ENCODE measurements at regions not wholly inside any gene's neighbourhood (a gene's known extent, or its start where the extent isn't known, plus 50 kb on each side); places are given as distances from the start of the nearest gene placed in this dataset.

DNA sequence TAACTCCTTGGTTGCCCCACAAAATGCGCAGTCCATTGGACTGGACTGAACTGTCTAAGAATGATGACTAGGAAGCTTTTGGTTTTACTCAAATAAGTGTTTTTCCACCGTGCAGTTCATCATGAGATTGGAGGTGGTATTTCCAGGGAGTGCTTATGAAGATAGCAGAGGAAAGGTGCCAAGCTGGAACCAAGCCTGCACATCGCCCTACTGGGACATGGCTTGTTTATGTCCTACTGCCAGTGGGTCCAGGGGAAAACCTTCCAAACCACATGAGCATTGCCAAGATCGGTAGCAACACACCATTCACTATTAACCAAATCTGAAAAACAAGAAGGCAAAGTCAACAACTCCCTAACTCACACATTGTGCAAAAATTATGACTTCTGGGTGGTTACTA lies 54.7 kb upstream of the DSCAM start:
- no peak for DNase-seq

DNA sequence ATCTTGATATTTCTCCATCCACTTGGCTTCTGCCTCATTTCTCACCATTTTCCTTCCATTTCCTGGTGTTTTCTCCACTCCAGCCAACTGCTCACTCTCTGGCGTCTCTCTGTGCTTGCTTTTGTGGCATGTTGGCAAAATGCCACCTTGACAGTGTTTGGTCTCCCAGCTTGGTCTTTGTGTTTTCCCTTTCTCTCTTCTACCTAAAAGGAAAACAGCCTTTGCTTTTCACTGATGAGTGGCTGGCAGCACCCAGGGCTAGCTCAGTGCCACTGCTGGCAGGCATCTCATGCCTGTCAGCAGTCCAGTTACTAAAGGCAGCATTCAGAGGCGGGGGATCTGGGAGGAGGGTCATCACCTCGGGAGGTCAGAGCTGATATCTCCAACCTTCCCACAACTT lies 55.3 kb upstream of the DSCAM start:
- DNase-seq: no peak

DNA sequence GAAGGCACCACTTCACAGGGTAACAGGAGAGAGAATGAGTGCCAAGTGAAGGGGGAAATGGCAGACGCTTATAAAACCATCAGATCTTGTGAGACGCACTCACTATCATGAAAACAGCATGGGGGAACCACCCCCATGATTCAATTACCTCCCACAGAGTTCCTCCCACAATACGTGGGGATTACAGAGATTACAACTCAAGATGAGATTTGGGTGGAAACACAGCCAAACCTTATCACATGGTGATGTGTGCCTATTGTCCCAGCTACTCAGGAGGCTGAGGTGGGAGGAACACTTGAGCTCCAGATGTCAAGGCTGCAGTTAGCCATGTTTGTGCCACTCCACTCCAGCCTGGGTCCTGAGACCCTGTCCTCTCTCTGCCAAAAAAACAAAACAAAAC lies 56.0 kb upstream of the DSCAM start:
- no peak for DNase-seq

DNA sequence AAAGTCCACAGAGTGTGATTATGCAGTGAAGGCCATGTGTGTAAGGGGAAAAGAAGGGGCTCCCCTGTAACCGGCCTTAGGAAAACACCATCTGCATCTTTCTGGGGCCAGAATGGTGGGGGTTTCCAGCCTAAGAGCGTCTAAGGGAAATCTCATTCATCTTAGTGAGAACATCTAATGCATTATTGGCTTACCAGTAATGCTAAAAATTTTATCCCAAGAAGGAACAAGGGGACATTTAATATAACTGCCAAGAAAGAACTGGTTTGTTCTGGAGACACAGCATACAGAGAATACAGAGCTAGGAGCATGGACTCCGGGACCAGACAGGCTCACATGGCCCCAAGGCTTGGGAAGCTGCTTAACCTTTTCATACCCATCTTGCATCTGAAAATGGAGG lies 58.3 kb upstream of the DSCAM start:
- DNase-seq: no peak

DNA sequence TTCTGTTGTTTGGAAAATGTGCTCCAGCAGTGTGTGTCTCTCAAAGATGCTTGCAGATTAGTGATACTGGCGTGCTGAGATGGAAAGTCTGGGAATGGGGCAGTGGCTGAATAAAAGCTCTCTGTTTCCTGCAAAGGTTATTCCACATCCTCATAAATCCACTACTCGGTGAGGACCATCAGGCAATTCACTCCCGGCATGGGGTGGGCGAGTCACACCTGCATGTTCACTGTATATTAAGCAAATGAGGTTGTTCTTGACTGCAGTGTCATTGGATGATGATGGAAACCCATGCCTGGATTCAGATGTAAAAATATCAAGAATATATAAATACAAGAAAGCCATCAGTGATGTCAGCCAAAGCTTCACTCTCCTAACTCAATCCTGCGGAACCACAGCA lies 65.4 kb upstream of the DSCAM start:
- no peak for DNase-seq

DNA sequence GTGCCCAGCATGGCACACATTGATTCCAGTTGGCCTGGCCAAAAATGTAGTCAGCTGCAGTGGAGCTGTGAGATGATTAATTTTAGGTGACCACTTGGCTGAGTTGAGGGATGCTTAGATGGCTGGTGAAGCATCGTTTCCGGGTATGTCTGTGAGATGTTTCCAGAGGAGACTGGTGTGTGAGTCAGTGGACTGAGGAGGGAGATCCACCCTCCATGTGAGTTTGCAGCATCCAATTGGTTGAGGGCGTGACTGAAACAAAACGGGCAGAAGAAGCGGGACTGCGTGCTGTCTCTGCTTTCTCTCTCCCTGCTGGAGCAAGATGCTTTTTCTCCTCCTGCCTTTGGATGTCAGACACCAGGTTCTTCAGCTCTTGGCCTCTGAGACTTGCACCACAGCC lies 68.2 kb upstream of the DSCAM start:
- DNase-seq: no peak

DNA sequence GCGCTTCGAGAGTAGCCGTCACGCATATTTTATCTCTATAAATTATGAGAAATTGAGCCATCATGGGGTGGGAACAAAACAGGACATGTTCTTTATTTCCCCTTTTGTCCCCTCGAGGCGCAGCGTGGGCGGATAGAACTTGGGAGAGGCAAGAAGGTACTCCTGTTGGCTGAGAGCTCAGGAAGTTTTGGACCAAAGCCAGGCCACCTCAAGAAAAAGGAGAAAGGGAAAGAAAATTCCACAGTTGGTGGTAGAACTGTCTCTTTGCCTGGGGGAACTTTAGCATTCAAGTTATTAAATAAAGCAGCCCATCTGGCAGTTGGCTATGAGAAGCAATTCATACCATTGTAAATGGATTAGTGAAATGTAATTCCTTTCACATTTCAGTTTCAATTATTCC lies 76.4 kb upstream of the DSCAM start:
- DNase-seq: no peak

DNA sequence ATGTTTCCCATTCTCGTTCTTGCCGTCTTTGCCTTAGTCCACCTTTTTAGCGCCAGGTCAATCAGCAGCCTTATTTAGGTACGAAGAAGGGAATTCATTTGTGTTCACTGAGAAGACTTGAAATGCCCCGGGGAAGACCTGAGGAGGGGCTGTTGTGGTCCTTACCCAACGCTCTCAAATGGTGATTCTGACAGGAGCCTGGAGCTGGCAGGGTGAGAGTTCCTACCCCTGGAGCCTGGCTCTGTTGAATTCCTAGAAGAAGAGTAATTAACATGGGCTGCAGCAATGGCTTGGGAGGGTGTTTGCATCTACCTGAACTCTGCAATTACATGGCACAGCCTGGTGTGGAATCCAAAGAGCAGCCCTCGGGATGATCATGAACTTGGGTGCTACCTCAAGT lies 76.9 kb upstream of the DSCAM start:
- DNase-seq: no peak

DNA sequence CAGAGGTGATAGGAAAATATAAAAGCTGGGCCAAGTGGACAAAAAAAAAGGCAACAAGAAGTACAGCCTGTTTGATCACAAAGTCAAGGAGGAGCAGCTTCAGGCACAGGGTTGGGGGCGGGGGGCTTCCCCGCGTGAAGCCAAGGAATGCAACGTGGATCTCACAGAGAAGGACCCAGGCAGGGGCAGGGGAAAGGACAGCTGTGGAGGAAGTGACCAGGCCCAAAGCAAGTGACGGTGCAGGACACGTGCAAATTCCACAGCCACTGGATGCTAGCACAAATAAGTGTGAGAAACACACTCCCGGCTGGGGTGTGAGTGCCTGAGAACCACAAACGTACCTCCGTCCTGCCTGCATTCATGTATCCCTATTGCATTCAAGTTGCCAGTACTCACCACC lies 77.7 kb upstream of the DSCAM start:
- DNase-seq: no peak

DNA sequence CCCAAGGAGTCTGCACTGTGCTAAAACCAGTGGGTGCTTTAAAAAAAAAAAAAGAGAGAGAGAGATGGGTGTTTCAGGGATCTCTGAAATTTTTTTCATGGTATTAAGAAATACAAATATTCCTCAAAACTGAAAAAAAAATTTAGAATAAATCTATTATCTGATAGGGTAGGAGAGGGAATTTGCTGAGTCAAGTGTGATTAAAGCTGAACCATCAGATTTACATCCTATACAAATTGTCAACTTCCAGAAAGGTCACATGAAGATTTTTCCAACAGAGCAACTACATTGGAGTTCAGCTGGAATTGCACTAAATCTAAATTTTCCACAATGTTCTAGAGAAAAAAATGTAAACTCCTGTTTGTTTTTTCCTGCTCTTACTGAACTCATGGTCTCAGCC lies 79.3 kb upstream of the DSCAM start:
- no peak for DNase-seq

DNA sequence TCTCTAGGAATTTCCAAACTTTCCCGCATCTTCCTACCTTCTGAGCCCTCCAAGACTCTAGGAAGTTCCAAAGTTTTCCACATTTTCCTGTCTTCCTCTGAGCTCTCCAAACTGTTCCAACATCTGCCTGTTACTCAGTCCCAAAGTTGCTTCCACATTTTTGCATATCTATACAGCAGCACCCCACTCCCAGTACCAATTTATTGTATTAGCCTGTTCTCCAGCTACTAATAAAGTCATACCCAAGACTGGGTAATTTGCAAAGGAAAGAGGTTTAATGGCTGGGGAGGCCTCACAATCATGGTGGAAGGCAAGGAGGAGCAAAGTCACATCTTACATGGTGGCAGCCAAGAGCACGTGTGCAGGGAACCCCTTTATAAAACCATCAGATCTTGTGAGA lies 82.9 kb upstream of the DSCAM start:
- no peak for DNase-seq

DNA sequence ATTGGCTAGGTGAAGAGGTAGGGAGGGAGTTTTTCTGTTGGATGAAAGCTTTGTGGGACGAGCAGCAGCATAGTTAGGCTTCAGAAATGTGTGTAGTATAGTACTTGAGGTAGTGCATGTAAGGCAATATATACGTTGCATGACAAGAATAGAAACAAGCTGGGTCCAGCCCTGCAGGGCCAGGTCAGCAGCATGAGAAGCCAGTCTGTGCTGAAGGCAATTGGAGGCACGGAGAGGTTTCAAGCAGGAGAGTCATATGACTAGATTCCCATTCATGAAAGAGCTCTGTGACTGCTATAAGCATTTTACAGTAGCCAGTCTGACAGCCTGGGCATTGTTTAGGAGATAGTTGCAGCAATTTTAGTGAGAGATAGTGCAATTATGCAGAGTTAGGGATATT lies 84.2 kb upstream of the DSCAM start:
- DNase-seq: no peak

DNA sequence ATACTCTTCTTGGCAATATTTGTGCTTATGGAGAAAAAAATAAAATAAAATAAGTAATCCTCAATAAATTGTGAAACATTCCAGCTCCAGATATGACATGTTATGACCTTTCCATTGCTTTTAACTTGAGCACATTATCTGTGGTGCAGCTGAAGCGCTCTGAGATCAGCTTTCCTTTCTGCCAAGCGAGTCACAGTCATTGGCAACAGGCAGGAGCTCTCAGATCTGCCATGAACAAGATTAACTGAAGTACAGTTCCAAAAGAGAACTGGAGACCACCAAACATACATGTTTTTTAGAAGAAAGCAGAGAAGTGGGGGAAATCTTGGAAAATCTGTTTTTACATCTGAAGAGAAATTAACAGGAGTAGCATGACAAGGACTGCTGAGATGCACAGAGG lies 89.2 kb upstream of the DSCAM start:
- no peak for DNase-seq

DNA sequence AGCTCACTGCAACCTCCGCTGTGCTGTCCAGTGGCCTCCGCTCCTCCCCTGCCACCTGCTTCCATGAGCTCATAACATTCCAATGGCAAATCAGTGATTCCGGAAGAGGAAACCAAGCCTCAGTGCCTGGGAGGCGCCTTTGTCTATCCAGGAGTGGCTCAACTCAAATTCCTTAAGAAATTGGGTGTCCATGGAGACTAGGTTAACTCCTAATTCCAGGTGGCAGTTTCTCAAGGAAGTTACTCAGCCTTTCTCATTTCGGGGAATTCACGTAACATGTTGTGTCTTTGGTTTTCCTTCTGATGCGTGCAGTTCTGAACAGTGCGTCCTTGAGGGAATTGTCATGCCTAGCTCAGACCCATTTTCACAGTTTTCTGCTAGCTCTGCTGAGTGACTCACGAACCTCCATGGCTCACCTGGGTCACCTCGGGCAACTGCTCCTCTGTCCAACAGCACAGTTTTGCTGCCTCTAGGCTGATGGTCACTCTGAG lies 89.9 kb upstream of the DSCAM start:
- DNase-seq: no peak

DNA sequence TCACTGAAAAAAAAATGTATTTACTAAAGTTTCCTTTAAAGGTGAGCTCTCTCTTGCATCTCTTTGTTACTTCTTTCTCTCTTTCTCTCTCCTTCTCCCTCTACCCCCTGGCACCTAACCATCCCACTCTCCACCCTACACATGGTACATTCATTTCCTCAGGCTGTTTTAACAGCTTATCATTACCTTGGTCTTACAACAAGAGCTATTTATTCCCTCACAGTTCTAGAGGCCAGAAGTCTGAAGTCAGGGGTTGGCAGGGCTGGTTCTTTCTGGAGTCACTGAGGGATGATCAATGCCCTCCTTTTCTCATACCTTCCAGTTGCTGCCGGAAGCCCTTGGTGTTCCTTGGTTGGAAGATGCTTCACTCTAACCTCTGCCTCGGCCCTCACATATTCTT lies 91.1 kb upstream of the DSCAM start:
- DNase-seq: no peak

DNA sequence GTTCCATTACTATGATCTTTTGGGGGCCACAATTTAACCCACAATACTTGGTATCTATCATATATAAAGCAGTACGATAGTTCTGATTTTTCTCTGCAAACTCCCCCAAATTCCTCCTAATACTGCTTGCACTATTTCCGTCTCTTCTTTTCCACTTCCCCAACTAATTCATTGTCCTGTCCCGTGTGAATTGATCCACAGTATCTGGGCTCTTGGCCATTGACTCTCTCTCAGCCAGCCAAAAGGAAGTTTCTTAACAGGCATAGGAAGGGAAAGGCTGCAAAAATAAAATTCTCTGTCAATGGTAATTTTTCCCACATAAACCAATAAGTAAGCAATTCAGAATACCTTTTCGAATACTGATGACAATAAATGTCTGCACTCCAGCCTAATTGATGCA lies 91.7 kb upstream of the DSCAM start:
- DNase-seq: no peak

DNA sequence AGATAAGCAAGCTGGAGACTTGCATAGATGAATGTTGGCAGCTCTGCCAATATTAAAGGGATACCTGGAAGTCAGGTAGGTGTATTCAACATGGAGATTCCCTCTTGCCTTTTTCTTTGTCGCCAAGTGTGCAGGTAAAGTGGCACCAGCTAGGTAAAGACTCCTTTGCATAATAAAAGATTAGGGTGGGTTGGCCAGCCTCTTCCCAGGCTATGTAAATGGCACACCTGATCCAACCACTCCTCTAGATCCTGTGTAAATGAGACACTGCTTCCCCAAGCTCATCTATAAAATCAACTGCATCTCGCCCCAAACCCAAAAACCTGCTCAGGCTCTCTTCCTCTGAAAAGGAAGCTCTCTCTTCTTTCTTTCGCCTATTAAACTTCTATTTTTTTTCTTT lies 100.8 kb upstream of the DSCAM start:
- DNase-seq: no peak

DNA sequence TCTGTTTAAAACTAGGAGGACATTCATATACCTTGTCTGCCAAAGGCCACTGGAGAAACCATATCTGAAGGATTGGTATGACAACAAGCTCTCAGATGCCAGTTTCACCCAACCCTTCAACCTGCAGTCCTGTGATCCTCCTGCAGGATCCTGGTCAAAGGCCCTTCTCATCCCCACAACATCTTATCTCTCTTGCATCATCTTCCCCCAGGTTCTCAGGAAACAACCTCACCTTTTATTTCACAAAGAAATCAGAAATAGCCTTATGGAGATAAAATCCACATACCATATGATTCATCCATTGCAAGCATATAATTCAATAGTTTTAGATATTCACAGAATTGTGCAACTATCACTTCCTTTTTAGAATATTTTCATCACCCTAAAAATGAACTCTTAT lies 104.0 kb upstream of the DSCAM start:
- DNase-seq: no peak

DNA sequence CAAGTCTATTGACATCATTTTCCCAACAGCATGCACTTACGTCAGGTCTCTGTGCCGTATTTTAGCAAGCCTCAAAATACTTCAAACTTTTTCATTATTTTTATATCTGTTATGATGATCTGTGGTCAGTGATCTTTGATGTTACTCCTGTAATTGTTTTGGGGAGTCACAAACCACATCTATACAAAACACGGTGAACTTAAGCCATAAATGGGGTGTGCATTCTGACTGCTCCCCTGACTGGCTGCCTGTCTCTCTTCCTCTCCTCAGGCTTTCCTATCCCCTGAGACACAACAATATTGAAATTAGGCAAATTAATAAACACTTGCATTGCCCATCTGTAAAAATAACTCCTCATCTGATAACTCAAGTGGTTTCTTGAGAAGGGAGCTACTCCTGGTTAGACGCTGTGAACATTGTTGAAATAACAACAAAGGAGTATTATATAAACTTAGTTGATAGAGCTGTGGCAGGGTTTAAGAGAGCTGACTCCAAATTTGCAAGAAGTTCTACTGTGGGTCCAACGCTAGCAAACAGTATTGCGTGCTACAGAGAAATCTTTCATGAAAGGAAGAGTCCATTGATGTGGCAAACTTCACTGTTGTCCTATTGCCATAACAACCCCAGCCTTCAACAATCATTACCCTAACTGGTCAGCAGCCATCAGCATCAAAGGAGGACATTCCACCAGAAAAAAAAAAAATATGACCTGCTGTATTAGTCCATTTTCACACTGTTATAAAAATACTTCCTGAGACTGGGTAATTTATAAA lies 105.8 kb upstream of the DSCAM start:
- no peak for DNase-seq

DNA sequence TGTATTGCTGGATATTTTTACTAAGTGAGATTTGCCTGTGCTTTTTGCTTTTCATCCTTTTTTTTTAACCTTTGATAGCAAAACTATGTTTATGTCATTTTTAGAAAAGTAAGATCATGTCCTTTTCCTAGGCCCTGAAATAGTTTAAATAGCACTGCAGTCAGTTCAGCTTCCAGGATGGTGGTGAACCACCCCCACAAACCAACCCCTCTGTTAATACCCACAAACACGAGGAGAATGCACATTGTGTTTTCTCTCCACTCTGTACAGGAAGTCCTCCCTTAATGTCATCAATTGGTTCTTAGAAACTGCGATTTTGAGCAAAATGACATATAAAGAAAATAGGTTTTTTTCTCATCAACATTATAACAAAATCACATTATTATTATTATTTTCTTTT lies 117.7 kb upstream of the DSCAM start:
- DNase-seq: no peak

DNA sequence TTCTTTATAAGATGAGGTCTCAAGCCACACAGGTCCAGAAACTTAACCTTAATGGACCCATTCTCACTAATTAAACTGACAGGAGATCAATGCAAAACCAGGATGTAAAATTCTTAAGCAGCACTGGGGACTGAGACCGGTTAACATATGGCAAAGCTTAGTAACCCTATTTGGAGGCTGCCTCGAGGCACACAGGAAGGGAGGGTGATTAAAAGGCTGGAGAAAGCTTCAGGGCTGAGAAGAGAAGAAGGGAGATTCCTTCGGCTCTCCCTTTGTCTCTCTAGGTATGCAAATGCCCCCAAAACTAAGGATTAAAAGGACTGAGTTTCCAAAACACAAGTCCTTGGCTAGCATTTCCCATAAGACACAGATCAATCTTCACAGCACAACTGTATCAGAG lies 120.8 kb upstream of the DSCAM start:
- DNase-seq: no peak

DNA sequence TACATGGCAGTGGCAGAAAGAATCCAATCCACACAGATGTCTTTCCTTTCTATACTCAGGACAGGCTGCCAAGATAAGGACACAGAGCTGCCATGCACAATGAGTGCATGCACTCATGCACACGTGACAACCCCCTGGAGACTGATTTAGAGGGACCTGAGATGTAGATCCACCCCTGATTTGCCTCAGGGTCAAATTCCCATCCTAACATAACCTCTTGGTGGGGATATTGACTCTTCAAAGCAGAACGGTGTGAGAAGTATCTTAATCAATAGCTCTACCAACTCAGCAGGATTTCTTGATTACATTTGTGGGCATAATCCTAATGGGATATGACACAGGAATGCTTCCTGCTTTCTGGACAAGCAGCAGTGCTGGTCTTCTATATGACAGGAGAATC lies 125.2 kb upstream of the DSCAM start:
- no peak for DNase-seq

DNA sequence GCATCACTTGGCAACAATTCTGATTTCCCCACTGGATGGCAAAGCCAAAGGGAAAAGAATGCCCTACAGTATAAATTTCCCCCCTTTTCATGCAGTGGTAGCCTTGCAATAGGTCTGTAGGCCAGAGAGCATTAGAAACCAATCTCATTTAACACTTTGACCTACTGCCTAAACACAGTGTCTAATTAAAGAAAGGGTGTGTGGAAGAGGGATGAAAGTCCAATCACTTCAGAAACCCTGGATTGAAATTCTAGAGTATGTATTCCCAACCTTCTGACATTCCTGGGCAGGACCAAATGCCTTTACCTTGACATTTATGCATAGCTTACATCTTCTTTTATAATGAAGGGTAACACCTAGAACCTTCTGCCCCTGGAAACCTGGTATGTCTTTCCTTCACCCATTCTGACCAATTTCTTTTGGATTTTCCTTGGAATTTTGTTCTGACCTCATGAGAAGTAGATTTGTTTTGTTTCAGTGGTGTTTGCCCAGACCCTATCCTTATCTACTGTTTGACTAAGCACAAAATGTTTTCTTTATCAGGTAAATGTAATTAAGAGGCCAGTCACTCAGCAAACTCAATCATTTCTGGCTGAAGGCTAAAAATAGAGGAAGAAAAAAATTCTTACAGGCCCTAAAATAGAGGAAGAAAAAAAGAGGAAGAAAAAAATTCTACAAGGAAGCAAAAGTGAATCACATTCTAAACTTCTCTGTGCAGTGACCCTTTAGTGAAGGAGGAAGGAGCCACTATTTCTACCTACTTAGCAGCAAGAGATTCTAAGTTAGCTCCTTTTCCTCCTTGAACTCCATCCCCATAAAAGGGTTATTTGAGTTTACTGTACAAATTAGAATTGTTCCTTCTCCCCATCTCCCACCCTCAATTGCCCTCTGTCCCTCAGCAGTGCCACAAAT lies 129.5 kb upstream of the DSCAM start:
- no peak for DNase-seq

DNA sequence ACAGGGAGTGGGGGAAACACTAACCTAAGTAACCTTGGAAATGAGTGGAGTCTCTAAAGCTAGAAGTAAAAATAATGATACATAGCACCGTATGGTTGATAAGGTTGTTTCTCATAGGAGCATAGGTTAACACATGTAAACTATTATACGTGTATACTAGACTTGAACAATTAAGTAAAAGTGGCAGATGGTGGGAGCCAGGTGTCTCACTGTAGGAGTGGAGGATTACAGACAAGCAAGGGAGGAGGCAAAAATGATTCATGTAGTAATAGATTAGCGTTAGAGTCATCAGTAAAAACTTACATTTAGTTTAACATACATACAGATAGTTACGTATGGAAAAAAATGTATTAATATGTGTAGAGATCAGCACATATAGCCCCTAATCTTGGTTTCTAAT lies 138.4 kb upstream of the DSCAM start:
- DNase-seq: no peak

All from activated CD4-positive, alpha-beta T cell treated with anti-CD3 and anti-CD28 coated beads for 1 hour (primary cell).